K562 (cell line): ENCODE measurements at regions not wholly inside any gene's neighbourhood (a gene's known extent, or its start where the extent isn't known, plus 50 kb on each side); places are given as distances from the start of the nearest gene placed in this dataset.

ENCODE experiments used
- ATAC-seq: fragments of 200-7000 bp; cut with Tn5 transposase; 3 replicates; pipeline ENCODE4 v1.9.1; 2020; ENCODE audit warnings: moderate library complexity
- BruUV-seq: library from RNA; stranded (reverse); fragments of 400-500 nt; replicated peaks from 2 replicates; lab custom pipeline; 2021; lab: Mats Ljungman, UMichigan
- CTCF ChIA-PET: fragments of 300-600 bp; formaldehyde crosslinking; extraction: SDS; loops from one replicate; lab custom pipeline; 2021; ENCODE audit warnings: low intra/inter-chr PET ratio; lab: Yijun Ruan, JAX
- POLR2A ChIA-PET: fragments of 300-600, 350-650 bp; sonication (Branson Sonifier 250); formaldehyde crosslinking; extraction: SDS; loops from one replicate; lab custom pipeline; 2021; ENCODE audit warnings: antibody characterized with exemption, inconsistent platforms; lab: Yijun Ruan, JAX
- DNase-seq, 4 experiments: peaks; one replicate each; pipeline versions ENCODE4 v3.0.0 to v3.0.0-alpha.2; 2011 to 2018; ENCODE audit warnings: low spot score in 3 of 4, mixed read lengths in 3 of 4; ENCODE audit errors: extremely low read depth in 1 of 4
- FAIRE-seq: peaks from 2 replicates; lab custom pipeline; 2011; peaks lifted over from hg19 to GRCh38; lab: Jason Lieb, UNC
- H2AFZ ChIP-seq: 2 replicates; pipeline ENCODE4 v1.6.0; 2011; ENCODE audit warnings: low read depth, low read length, control low read depth, inconsistent platforms
- H3K27ac ChIP-seq: fragments of 200-600 bp; 3 replicates; pipeline ENCODE4 v1.8.0; 2011; ENCODE audit warnings: low read depth, mild to moderate bottlenecking, control low read depth, inconsistent platforms, low read length, moderate library complexity, mixed read lengths; ENCODE audit errors: extremely low read depth
- H3K27me3 ChIP-seq, 2 experiments: fragments of 300-600 bp in 1 of 2; 2 replicates in 1 of 2; 3 replicates in 1 of 2; pipeline versions ENCODE4 v1.6.0 to v1.8.0; 2011; ENCODE audit warnings: inconsistent platforms in 2 of 2, low read length in 2 of 2, mild to moderate bottlenecking in 1 of 2, mixed read lengths in 1 of 2, moderate library complexity in 1 of 2; ENCODE audit not compliant: control insufficient read depth in 2 of 2, insufficient read depth in 2 of 2
- H3K36me3 ChIP-seq: fragments of 300-600 bp; 3 replicates; pipeline ENCODE4 v1.8.0; 2011; ENCODE audit warnings: mild to moderate bottlenecking, low read length, inconsistent platforms; ENCODE audit not compliant: control insufficient read depth, insufficient read depth
- H3K4me1 ChIP-seq, 2 experiments: fragments of 200-600 bp in 1 of 2; replicated peaks in 1 of 2; 2 replicates in 1 of 2; 3 replicates in 1 of 2; pipeline versions ENCODE4 v1.5.1 to v1.8.0; 2011; ENCODE audit warnings: inconsistent platforms in 2 of 2, low read length in 2 of 2, mild to moderate bottlenecking in 1 of 2, mixed read lengths in 1 of 2, moderate library complexity in 1 of 2; ENCODE audit not compliant: control insufficient read depth in 2 of 2, insufficient read depth in 2 of 2
- H3K4me2 ChIP-seq: 2 replicates; pipeline ENCODE4 v1.6.1; 2011; ENCODE audit warnings: low read length, control low read depth, inconsistent platforms, mixed read lengths; ENCODE audit not compliant: insufficient read depth
- H3K4me3 ChIP-seq: fragments of 200-600 bp; sonication (generic), shearing (Covaris generic); 2 replicates; pipeline ENCODE4 v1.5.1; 2016; ENCODE audit warnings: control low read depth, inconsistent platforms
- H3K79me2 ChIP-seq: fragments of 200-600 bp; 3 replicates; pipeline ENCODE4 v1.8.0; 2011; ENCODE audit warnings: low read length, inconsistent platforms; ENCODE audit not compliant: control insufficient read depth, insufficient read depth
- H3K9ac ChIP-seq, 2 experiments: 2 replicates each; pipeline versions ENCODE4 v1.6.0 to v1.6.1; 2011; ENCODE audit warnings: low read depth in 2 of 2, low read length in 2 of 2, control low read depth in 1 of 2, inconsistent platforms in 1 of 2, mild to moderate bottlenecking in 1 of 2, mixed read lengths in 1 of 2; ENCODE audit not compliant: insufficient read depth in 1 of 2
- H3K9me1 ChIP-seq: one replicate; pipeline ENCODE4 v1.6.0; 2011; ENCODE audit warnings: inconsistent platforms, mild to moderate bottlenecking, low read length, moderate library complexity; ENCODE audit not compliant: control insufficient read depth, insufficient read depth
- H3K9me3 ChIP-seq: replicated peaks from 2 replicates; pipeline ENCODE4 v1.5.1; 2011; ENCODE audit warnings: low read depth, low read length, inconsistent platforms; ENCODE audit not compliant: control insufficient read depth, insufficient read depth
- H4K20me1 ChIP-seq: replicated peaks from 2 replicates; pipeline ENCODE4 v1.6.1; 2011; ENCODE audit warnings: low read length, inconsistent platforms, mixed read lengths; ENCODE audit not compliant: control insufficient read depth, insufficient read depth
- ARID1B ChIP-seq: fragments of 450-650 bp; IDR thresholded peaks from 2 replicates; pipeline ENCODE4 v1.6.1; 2016; ENCODE audit warnings: antibody characterized with exemption, mild to moderate bottlenecking, inconsistent platforms
- C11orf30 ChIP-seq: fragments of 450-650 bp; IDR thresholded peaks from 2 replicates; pipeline ENCODE4 v1.6.1; 2016; ENCODE audit warnings: low read depth, mild to moderate bottlenecking
- ELF4 ChIP-seq: fragments of 450-650 bp; formaldehyde crosslinking; IDR thresholded peaks from 2 replicates; pipeline ENCODE4 v1.4.0; 2022; ENCODE audit warnings: missing genetic modification characterization
- FOXA3 ChIP-seq, 2 experiments: fragments of 450-650 bp in 1 of 2; sonication (generic) in 1 of 2; formaldehyde crosslinking; IDR thresholded peaks in 1 of 2; conservative IDR thresholded peaks in 1 of 2; 2 replicates each; pipeline versions ENCODE4 v1.4.0 to v1.8.0; 2020 to 2022; ENCODE audit warnings: mild to moderate bottlenecking in 2 of 2, missing genetic modification reagents in 1 of 2
- NR4A1 ChIP-seq, 2 experiments: fragments of 250-450 bp in 1 of 2; fragments of 450-650 bp in 1 of 2; sonication (Bioruptor Pico) in 1 of 2; IDR thresholded peaks; 2 replicates each; pipeline versions ENCODE4 v1.4.0 to v1.6.1; 2016 to 2020; ENCODE audit warnings: mild to moderate bottlenecking in 2 of 2, missing compliant biosample characterization in 1 of 2, missing genetic modification characterization in 1 of 2, moderate library complexity in 1 of 2
- PHB ChIP-seq: fragments of 250-450 bp; sonication (Bioruptor Pico); IDR thresholded peaks from 2 replicates; pipeline ENCODE4 v1.5.0; 2021
- PRPF4 ChIP-seq: fragments of 200-400 bp; formaldehyde crosslinking; IDR thresholded peaks from one replicate; pipeline ENCODE4 v1.6.1; 2017; ENCODE audit warnings: low read length, low read depth, mild to moderate bottlenecking; ENCODE audit not compliant: insufficient read depth, poor library complexity, severe bottlenecking
- SMARCA4 ChIP-seq: fragments of 450-650 bp; IDR thresholded peaks from 2 replicates; pipeline ENCODE4 v1.6.1; 2016
- TGIF2 ChIP-seq: sonication (generic); formaldehyde crosslinking; IDR thresholded peaks from 2 replicates; pipeline ENCODE4 v1.8.1; 2022; ENCODE audit warnings: mild to moderate bottlenecking, missing genetic modification reagents, moderate library complexity
- ZEB2 ChIP-seq: fragments of 450-650 bp; IDR thresholded peaks from 2 replicates; pipeline ENCODE4 v1.6.1; 2016
- ZNF316 ChIP-seq: fragments of 450-650 bp; IDR thresholded peaks from 2 replicates; pipeline ENCODE4 v1.6.1; 2016
- ZNF785 ChIP-seq: fragments of 250-450 bp; sonication (Bioruptor Pico); IDR thresholded peaks from 2 replicates; pipeline ENCODE4 v1.4.0; 2020; ENCODE audit warnings: mild to moderate bottlenecking
- WGBS: fragments of 100-300 bp; shearing (Covaris generic); methylation state at CpG from one replicate; pipeline ENCODE4 v1.1.6; 2016; ENCODE audit warnings: low coverage, mixed read lengths; ENCODE audit not compliant: insufficient coverage; ENCODE audit errors: missing lambda C conversion rate; 5-methylcytosine and 5-hydroxymethylcytosine counted together
- in situ Hi-C: fragments of 300-500 bp; cut with MboI; formaldehyde crosslinking; loops from 4 replicates; pipeline ENCODE4 v1.15.0; 2018; ENCODE audit warnings: inconsistent platforms, mixed read lengths
- intact Hi-C: fragments of 100-400 bp; cut with micrococcal nuclease; formaldehyde crosslinking; loops from 2 replicates; pipeline ENCODE4 v1.14.2; 2022
- TF ChIP-seq, protein P1 (sequence below), 3 experiments: fragments of 200-800 bp in 1 of 3; fragments of 250-450 bp in 1 of 3; fragments of 450-650 bp in 1 of 3; sonication (Bioruptor Pico) in 1 of 3; sonication (Bioruptor generic) in 1 of 3; formaldehyde crosslinking in 1 of 3; IDR thresholded peaks; 2 replicates each; pipeline versions ENCODE4 v1.6.1 to v1.8.0; 2016 to 2022; ENCODE audit warnings: mild to moderate bottlenecking in 2 of 3, missing genetic modification characterization in 2 of 3, missing compliant biosample characterization in 1 of 3, moderate library complexity in 1 of 3
- TF ChIP-seq, protein P2 (sequence below): sonication (generic); formaldehyde crosslinking; IDR thresholded peaks from 2 replicates; pipeline ENCODE4 v1.8.0; 2022; ENCODE audit warnings: missing genetic modification reagents, mild to moderate bottlenecking, borderline replicate concordance
- TF ChIP-seq, protein P3 (sequence below): sonication (generic); formaldehyde crosslinking; IDR thresholded peaks from 2 replicates; pipeline ENCODE4 v1.8.1; 2023; ENCODE audit warnings: missing genetic modification reagents, mild to moderate bottlenecking, borderline replicate concordance

DNA sequence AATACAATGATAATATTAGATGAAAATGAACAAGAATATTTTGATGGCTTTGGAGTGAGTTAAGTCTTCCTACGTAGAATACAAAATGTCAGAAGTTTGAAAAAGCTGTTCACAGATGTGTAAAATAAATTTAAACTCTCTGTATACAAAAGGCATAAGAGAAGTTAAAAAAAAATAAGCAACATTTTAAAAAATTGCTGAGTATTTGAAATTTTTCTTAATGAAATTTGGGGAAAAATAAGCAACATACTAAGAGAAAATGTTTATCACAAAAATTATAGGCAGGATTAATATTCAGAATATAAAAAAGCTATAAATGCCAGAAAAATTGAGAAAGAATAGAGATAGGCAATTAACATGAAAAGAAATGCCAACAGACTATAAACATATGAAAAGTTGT is 470.7 kb upstream of the TRPC7 start:
- Histone ChIP-seq H4K20me1 (no peaks in the 10 kb centered on the region), H2AFZ (no peak overlapping the region), H3K4me2 (no peak overlapping the region), H3K4me3 (no peak overlapping the region), H3K27ac (no peak overlapping the region), H3K9me3 (no peaks in the 10 kb centered on the region), H3K27me3 (no peaks in the 10 kb centered on the region), H3K9me1 (no peaks in the 10 kb centered on the region), H3K36me3 (no peaks in the 10 kb centered on the region), H3K4me1 (no peaks in the 10 kb centered on the region), H3K79me2 (no peaks in the 10 kb centered on the region), H3K9ac (no peak overlapping the region)
- in situ Hi-C loops (no loop called here), intact Hi-C loops (no loop called here)
- no peak for FAIRE-seq
- WGBS: 5% methylated on average over 1 of the region's 1 CpG
- DNase-seq: no peak
- no TSS peak for BruUV-seq
- CTCF ChIA-PET: no interaction called here
- no peak for ATAC-seq
- POLR2A ChIA-PET: interaction anchor here (0.6 kb wide), 1 partner anchor 1458 kb away, joined by 3 read pairs; no protein-coding TSS in a partner anchor
- TF ChIP-seq PHB (CRISPR knock-in tag) (no peak), NR4A1 (CRISPR knock-in tag; IDR thresholded peaks at IDR 0.05) (no peak), NR4A1 (tag; IDR thresholded peaks at IDR 0.05) (no peak), FOXA3 (CRISPR knock-in tag; conservative IDR thresholded peaks at IDR 0.05 in 1 of 2, IDR thresholded peaks at IDR 0.05 in 1 of 2) (no peak), PRPF4 (no peak), C11orf30 (peak; percentile 53), ARID1B (no peak), SMARCA4 (no peak), ZNF785 (no peak), TGIF2 (no peak), ELF4 (CRISPR knock-in tag) (no peak), ZEB2 (no peak), ZNF316 (peak; percentile 84)
- TF ChIP-seq, protein P1, sequence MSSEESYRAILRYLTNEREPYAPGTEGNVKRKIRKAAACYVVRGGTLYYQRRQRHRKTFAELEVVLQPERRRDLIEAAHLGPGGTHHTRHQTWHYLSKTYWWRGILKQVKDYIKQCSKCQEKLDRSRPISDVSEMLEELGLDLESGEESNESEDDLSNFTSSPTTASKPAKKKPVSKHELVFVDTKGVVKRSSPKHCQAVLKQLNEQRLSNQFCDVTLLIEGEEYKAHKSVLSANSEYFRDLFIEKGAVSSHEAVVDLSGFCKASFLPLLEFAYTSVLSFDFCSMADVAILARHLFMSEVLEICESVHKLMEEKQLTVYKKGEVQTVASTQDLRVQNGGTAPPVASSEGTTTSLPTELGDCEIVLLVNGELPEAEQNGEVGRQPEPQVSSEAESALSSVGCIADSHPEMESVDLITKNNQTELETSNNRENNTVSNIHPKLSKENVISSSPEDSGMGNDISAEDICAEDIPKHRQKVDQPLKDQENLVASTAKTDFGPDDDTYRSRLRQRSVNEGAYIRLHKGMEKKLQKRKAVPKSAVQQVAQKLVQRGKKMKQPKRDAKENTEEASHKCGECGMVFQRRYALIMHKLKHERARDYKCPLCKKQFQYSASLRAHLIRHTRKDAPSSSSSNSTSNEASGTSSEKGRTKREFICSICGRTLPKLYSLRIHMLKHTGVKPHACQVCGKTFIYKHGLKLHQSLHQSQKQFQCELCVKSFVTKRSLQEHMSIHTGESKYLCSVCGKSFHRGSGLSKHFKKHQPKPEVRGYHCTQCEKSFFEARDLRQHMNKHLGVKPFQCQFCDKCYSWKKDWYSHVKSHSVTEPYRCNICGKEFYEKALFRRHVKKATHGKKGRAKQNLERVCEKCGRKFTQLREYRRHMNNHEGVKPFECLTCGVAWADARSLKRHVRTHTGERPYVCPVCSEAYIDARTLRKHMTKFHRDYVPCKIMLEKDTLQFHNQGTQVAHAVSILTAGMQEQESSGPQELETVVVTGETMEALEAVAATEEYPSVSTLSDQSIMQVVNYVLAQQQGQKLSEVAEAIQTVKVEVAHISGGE (CRISPR knock-in tag; IDR thresholded peaks at IDR 0.05): no peak
- TF ChIP-seq, protein P2, sequence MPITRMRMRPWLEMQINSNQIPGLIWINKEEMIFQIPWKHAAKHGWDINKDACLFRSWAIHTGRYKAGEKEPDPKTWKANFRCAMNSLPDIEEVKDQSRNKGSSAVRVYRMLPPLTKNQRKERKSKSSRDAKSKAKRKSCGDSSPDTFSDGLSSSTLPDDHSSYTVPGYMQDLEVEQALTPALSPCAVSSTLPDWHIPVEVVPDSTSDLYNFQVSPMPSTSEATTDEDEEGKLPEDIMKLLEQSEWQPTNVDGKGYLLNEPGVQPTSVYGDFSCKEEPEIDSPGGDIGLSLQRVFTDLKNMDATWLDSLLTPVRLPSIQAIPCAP (CRISPR knock-in tag): no peak
- TF ChIP-seq, protein P3, sequence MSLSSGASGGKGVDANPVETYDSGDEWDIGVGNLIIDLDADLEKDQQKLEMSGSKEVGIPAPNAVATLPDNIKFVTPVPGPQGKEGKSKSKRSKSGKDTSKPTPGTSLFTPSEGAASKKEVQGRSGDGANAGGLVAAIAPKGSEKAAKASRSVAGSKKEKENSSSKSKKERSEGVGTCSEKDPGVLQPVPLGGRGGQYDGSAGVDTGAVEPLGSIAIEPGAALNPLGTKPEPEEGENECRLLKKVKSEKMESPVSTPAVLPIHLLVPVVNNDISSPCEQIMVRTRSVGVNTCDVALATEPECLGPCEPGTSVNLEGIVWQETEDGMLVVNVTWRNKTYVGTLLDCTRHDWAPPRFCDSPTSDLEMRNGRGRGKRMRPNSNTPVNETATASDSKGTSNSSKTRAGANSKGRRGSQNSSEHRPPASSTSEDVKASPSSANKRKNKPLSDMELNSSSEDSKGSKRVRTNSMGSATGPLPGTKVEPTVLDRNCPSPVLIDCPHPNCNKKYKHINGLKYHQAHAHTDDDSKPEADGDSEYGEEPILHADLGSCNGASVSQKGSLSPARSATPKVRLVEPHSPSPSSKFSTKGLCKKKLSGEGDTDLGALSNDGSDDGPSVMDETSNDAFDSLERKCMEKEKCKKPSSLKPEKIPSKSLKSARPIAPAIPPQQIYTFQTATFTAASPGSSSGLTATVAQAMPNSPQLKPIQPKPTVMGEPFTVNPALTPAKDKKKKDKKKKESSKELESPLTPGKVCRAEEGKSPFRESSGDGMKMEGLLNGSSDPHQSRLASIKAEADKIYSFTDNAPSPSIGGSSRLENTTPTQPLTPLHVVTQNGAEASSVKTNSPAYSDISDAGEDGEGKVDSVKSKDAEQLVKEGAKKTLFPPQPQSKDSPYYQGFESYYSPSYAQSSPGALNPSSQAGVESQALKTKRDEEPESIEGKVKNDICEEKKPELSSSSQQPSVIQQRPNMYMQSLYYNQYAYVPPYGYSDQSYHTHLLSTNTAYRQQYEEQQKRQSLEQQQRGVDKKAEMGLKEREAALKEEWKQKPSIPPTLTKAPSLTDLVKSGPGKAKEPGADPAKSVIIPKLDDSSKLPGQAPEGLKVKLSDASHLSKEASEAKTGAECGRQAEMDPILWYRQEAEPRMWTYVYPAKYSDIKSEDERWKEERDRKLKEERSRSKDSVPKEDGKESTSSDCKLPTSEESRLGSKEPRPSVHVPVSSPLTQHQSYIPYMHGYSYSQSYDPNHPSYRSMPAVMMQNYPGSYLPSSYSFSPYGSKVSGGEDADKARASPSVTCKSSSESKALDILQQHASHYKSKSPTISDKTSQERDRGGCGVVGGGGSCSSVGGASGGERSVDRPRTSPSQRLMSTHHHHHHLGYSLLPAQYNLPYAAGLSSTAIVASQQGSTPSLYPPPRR (CRISPR knock-in tag): no peak
